ENCODE measurements at regions not wholly inside any gene's neighbourhood (a gene's known extent, or its start where the extent isn't known, plus 50 kb on each side); places are given as distances from the start of the nearest gene placed in this dataset.

DNA sequence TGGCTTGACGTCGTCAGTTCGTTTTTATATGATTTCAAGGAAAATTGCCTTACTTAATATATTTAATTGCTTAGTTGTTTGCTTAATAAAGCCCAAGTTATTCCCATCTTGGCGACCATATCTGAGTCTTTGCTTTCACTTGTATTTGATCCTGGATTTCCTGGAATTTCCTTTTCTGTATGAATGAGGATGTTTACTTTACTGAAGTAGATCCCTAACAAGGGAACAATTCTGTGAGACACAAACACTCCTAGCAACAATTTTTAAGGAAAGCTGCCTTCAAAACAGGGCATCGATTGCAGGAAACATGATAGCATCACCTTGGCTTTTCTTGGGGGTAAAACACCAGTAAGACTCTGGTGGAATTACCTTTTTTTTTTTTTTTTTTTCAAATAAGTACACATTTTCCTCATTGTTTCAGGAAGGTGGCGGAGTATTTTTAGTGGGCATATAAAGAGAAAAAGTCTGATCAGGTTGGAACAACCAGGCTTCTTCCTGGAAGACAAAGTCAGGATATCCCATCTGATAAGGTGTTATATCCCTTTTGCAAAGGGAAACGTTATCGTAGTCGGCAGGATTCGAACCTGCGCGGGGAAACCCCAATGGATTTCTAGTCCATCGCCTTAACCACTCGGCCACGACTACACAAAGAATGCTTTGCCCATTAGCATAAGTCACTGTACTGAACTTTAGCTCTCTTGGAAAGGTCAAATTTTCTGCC lies 68.5 kb upstream of the ZNF184 start:
- H3K4me1 ChIP-seq (ENCODE audit: control insufficient read depth, extremely low read depth, insufficient read depth, low read length) = peaks cover 10% of the 10 kb centered on the region
- H3K9ac ChIP-seq (replicated peaks; ENCODE audit: extremely low read depth, insufficient read depth, low read length) = no peak overlapping the region
- ChIA-PET POLR2A (no interaction called here), CTCF (interaction anchor here (0.8 to 1.9 kb wide), 4 partner anchors 12 to 254 kb away, joined by 3 to 5 read pairs (median 3); no protein-coding TSS in a partner anchor)
- no peaks in the 10 kb centered on the region for H3K9me1 ChIP-seq (replicated peaks; ENCODE audit: control insufficient read depth, extremely low read depth, insufficient read depth, low read length)
- peaks cover 0 to 2% of the 10 kb centered on the region in 2 experiments for H3K27me3 ChIP-seq (ENCODE audit: control insufficient read depth in 2 of 2, insufficient read depth in 2 of 2, low read length in 2 of 2)
- TF ChIP-seq FOS (IDR thresholded peaks at IDR 0.05; ENCODE audit: borderline replicate concordance, insufficient read depth, low read length) (no peak), MYC (IDR thresholded peaks at IDR 0.05; ENCODE audit: low read depth, low read length) (no peak), GATA2 (IDR thresholded peaks at IDR 0.05; ENCODE audit: insufficient read depth, insufficient read length, low read depth, low read length) (no peak)
- dilution Hi-C loops (cut with MboI; ENCODE audit: extremely low pct_ligation_motif_present, low sequenced_read_pairs) (no loop called here), intact Hi-C loops (cut with micrococcal nuclease) (no loop called here)
- no peak overlapping the region for H2AFZ ChIP-seq (ENCODE audit: low read depth, low read length)
- H3K4me3 ChIP-seq (replicated peaks in 1 of 3; ENCODE audit: insufficient read depth in 1 of 3, low read depth in 1 of 3, low read length in 3 of 3) = no peak overlapping the region
- no peaks in the 10 kb centered on the region for H3K36me3 ChIP-seq (ENCODE audit: control insufficient read depth in 2 of 2, extremely low read depth in 1 of 2, insufficient read depth in 2 of 2, low read length in 2 of 2)
- FAIRE-seq (peak; percentile 75), DNase-seq (ENCODE audit: low read depth, low spot score) (peak; percentile 15)
- H3K79me2 ChIP-seq (ENCODE audit: control insufficient read depth, insufficient read depth, low read length) = no peaks in the 10 kb centered on the region
- BruUV-seq (replicated peaks) = no TSS peak
- H3K9me3 ChIP-seq (replicated peaks; ENCODE audit: control insufficient read depth, insufficient read depth, low read length) = no peaks in the 10 kb centered on the region
- H3K27ac ChIP-seq (ENCODE audit: insufficient read depth, low read depth, low read length) = no peak overlapping the region
- no peaks in the 10 kb centered on the region for H4K20me1 ChIP-seq (replicated peaks; ENCODE audit: control insufficient read depth, extremely low read depth, insufficient read depth, low read length)
- no peak overlapping the region for H3K4me2 ChIP-seq (ENCODE audit: insufficient read depth, low read length)

DNA sequence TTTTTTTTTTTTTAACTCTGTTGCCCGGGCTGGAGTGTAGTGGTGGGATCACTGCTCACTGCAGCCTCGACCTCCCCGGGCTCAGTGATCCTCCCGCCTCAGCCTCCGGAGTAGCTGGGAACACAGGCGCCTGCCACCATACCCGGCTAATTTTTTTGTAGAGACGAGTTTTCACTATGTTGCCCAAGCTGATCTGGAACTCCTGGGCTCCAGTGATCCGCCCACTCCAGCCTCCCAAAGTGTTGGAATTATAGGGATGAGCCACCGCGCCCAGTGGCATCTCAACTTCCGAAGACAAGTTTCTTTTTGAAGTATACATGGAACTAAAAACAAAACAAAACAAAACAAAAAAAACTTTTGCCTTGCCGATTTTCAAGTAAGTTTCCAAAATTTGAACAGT lies 66.6 kb upstream of the ZNF184 start:
- H3K36me3 ChIP-seq (ENCODE audit: control insufficient read depth in 2 of 2, extremely low read depth in 1 of 2, insufficient read depth in 2 of 2, low read length in 2 of 2) = no peaks in the 10 kb centered on the region
- CTCF ChIA-PET = interaction anchor here (1.3 kb wide), 2 partner anchors 19 to 21 kb away, joined by 3 to 4 read pairs; no protein-coding TSS in a partner anchor
- FAIRE-seq (no peak), DNase-seq (ENCODE audit: low read depth, low spot score) (no peak)
- H3K27me3 ChIP-seq (ENCODE audit: control insufficient read depth in 2 of 2, insufficient read depth in 2 of 2, low read length in 2 of 2) = peaks cover 0 to 2% of the 10 kb centered on the region in 2 experiments
- no peaks in the 10 kb centered on the region for H4K20me1 ChIP-seq (replicated peaks; ENCODE audit: control insufficient read depth, extremely low read depth, insufficient read depth, low read length)
- TF ChIP-seq EZH2 (IDR thresholded peaks at IDR 0.05; ENCODE audit: borderline replicate concordance, low read depth, low read length, severe bottlenecking) = no peak
- TF ChIP-seq POLR2A (IDR thresholded peaks at IDR 0.05; ENCODE audit: low read depth, low read length) = no peak
- TF ChIP-seq, protein P1, sequence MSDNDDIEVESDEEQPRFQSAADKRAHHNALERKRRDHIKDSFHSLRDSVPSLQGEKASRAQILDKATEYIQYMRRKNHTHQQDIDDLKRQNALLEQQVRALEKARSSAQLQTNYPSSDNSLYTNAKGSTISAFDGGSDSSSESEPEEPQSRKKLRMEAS (IDR thresholded peaks at IDR 0.05; ENCODE audit: insufficient read depth, insufficient read length) = no peak
- TF ChIP-seq GATA2 (IDR thresholded peaks at IDR 0.05; ENCODE audit: insufficient read depth, insufficient read length, low read depth, low read length) = no peak
- no peak for TF ChIP-seq JUN (IDR thresholded peaks at IDR 0.05; ENCODE audit: borderline replicate concordance, insufficient read depth, insufficient read length, low read depth)
- TF ChIP-seq POLR2AphosphoS5 (IDR thresholded peaks at IDR 0.05; ENCODE audit: insufficient read depth, low read depth, low read length) = no peak
- TF ChIP-seq MYC (IDR thresholded peaks at IDR 0.05; ENCODE audit: low read depth, low read length) = no peak
- TF ChIP-seq, protein P2, sequence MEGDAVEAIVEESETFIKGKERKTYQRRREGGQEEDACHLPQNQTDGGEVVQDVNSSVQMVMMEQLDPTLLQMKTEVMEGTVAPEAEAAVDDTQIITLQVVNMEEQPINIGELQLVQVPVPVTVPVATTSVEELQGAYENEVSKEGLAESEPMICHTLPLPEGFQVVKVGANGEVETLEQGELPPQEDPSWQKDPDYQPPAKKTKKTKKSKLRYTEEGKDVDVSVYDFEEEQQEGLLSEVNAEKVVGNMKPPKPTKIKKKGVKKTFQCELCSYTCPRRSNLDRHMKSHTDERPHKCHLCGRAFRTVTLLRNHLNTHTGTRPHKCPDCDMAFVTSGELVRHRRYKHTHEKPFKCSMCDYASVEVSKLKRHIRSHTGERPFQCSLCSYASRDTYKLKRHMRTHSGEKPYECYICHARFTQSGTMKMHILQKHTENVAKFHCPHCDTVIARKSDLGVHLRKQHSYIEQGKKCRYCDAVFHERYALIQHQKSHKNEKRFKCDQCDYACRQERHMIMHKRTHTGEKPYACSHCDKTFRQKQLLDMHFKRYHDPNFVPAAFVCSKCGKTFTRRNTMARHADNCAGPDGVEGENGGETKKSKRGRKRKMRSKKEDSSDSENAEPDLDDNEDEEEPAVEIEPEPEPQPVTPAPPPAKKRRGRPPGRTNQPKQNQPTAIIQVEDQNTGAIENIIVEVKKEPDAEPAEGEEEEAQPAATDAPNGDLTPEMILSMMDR (IDR thresholded peaks at IDR 0.05; ENCODE audit: extremely low read depth in 1 of 2, insufficient read depth in 1 of 2, low read depth in 1 of 2, low read length in 2 of 2) = no peak
- no peak for TF ChIP-seq FOS (IDR thresholded peaks at IDR 0.05; ENCODE audit: borderline replicate concordance, insufficient read depth, low read length)
- dilution Hi-C loops (cut with MboI; ENCODE audit: extremely low pct_ligation_motif_present, low sequenced_read_pairs) (no loop called here), intact Hi-C loops (cut with micrococcal nuclease) (no loop called here)
- H3K4me1 ChIP-seq (ENCODE audit: control insufficient read depth, extremely low read depth, insufficient read depth, low read length) = peaks cover 2% of the 10 kb centered on the region
- no peak overlapping the region for H3K9ac ChIP-seq (replicated peaks; ENCODE audit: extremely low read depth, insufficient read depth, low read length)
- no TSS peak for BruUV-seq (replicated peaks)
- peak overlapping the region; percentile 6 for H3K4me2 ChIP-seq (ENCODE audit: insufficient read depth, low read length)
- no peak overlapping the region for H3K4me3 ChIP-seq (replicated peaks in 1 of 3; ENCODE audit: insufficient read depth in 1 of 3, low read depth in 1 of 3, low read length in 3 of 3)
- H2AFZ ChIP-seq (ENCODE audit: low read depth, low read length) = no peak overlapping the region
- POLR2A ChIA-PET = no interaction called here
- H3K9me3 ChIP-seq (replicated peaks; ENCODE audit: control insufficient read depth, insufficient read depth, low read length) = no peaks in the 10 kb centered on the region
- no peaks in the 10 kb centered on the region for H3K9me1 ChIP-seq (replicated peaks; ENCODE audit: control insufficient read depth, extremely low read depth, insufficient read depth, low read length)
- no peaks in the 10 kb centered on the region for H3K79me2 ChIP-seq (ENCODE audit: control insufficient read depth, insufficient read depth, low read length)
- no peak overlapping the region for H3K27ac ChIP-seq (ENCODE audit: insufficient read depth, low read depth, low read length)

Measured in endothelial cell of umbilical vein (primary cell).